ENCODE measurements at regions not wholly inside any gene's neighbourhood (a gene's known extent, or its start where the extent isn't known, plus 50 kb on each side); places are given as distances from the start of the nearest gene placed in this dataset.

DNA sequence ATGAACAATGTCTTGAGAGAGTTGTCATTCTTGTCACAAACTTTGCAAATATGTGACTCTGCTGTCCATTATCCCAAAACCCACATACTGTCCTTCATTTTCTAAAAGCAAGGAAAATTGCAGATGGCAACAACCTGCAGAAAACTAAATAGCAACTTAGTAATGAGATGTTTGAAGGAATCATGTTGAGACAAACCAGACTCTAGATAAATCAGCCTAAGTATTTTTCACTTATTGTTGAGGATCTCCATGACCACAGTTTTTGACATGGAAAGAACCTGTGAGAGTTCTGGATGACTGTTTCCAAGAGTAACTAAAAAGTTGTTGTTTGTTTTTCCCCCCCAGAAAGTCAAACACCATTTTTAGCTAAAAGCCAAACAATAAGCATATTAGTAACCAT is 535.2 kb upstream of the ZNF608 start:
- TF ChIP-seq, protein P1, sequence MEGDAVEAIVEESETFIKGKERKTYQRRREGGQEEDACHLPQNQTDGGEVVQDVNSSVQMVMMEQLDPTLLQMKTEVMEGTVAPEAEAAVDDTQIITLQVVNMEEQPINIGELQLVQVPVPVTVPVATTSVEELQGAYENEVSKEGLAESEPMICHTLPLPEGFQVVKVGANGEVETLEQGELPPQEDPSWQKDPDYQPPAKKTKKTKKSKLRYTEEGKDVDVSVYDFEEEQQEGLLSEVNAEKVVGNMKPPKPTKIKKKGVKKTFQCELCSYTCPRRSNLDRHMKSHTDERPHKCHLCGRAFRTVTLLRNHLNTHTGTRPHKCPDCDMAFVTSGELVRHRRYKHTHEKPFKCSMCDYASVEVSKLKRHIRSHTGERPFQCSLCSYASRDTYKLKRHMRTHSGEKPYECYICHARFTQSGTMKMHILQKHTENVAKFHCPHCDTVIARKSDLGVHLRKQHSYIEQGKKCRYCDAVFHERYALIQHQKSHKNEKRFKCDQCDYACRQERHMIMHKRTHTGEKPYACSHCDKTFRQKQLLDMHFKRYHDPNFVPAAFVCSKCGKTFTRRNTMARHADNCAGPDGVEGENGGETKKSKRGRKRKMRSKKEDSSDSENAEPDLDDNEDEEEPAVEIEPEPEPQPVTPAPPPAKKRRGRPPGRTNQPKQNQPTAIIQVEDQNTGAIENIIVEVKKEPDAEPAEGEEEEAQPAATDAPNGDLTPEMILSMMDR (IDR thresholded peaks at IDR 0.05; ENCODE audit: low read depth, low read length, missing control alignments), result no peak
- H3K4me3 ChIP-seq (ENCODE audit: low read depth, low read length), result no peak overlapping the region
- in situ Hi-C loops (cut with HindIII; ENCODE audit: low sequenced_read_pairs), result no loop called here
- no peak for DNase-seq (ENCODE audit: low read depth)

DNA sequence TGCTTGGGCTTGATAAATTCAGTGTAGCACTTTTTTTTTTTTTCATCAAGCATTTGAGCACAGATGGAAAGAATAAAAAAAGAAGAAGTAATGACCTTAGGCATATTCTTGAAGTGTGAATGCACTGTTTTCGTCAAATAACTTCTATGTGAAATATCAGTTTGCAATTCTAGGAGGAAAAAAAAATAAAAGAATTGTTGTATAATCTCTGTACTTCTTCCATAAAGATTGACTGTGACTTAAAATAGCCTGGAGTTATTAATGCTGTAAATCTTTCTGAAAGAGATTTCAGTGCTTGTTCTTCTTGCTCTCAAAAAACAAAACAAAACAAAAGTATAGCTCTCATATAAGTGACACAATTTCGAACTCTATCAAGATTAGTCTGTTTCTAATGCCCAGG is 536.9 kb upstream of the ZNF608 start:
- in situ Hi-C loops (cut with HindIII; ENCODE audit: low sequenced_read_pairs), result no loop called here
- H3K4me3 ChIP-seq (ENCODE audit: low read depth, low read length), result no peak overlapping the region
- no peak for DNase-seq (ENCODE audit: low read depth)
- TF ChIP-seq, protein P1 (IDR thresholded peaks at IDR 0.05; ENCODE audit: low read depth, low read length, missing control alignments), result no peak

DNA sequence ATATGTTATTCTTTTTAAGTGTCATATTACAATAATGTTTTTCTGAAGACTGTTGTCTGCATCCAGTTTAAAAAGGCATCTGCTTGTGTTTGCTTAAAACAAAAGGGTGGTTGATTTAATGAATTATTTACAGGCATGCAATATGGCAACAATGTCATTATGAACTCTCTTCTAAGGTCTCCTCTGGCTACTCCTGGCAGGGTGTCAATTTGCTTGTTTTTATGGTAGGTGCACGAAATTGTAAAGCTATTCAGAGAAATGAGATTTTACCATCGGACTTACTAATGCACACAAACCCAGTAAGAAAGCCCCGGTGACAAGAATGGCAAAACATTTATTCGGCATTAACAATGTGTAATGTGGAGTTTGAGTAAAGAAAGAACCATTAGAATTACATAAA is 539.8 kb upstream of the ZNF608 start:
- no peak overlapping the region for H3K4me3 ChIP-seq (ENCODE audit: low read depth, low read length)
- in situ Hi-C loops (cut with HindIII; ENCODE audit: low sequenced_read_pairs), result no loop called here
- TF ChIP-seq, protein P1 (IDR thresholded peaks at IDR 0.05; ENCODE audit: low read depth, low read length, missing control alignments), result no peak
- no peak for DNase-seq (ENCODE audit: low read depth)

DNA sequence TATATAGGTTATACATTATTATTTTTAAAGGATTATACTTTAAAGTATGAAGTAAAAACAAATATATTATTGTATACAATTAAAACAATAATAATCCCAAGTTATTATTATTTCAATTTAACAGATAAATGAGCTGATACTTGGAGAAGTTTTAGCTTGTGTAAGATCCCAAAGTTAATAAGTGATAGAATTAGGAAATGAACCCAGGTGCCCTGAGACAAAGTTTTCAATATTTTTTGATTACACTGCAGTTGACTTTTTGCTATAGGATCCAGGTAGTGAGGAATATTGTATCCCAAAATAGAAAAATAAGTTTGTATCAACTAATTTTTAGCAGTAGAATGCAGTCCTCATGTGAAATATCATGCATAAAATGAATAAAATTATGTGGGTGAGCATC is 543.2 kb upstream of the ZNF608 start:
- TF ChIP-seq, protein P1 (IDR thresholded peaks at IDR 0.05; ENCODE audit: low read depth, low read length, missing control alignments), result no peak
- no peak for DNase-seq (ENCODE audit: low read depth)
- in situ Hi-C loops (cut with HindIII; ENCODE audit: low sequenced_read_pairs), result no loop called here

DNA sequence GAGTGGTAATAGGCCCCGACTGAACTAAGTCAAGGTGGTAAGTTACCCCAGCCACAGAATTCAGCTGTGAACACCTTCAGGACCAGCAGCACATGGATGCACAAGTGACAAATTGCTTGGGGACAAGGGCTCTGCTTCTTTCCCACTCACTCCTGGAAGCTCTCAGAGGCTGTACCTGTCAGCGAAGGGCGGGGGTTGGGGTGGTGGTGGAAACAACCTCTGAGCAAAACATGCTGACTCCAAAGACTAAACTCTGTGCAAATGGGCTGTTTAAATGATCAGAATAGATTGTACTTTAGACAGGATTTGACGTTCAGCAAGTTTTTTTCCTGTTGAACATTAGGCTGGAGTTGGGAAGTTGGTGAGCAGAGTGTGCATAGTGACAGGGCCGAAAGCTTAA is 544.5 kb upstream of the ZNF608 start:
- TF ChIP-seq, protein P1 (IDR thresholded peaks at IDR 0.05; ENCODE audit: low read depth, low read length, missing control alignments), result no peak
- DNase-seq (ENCODE audit: low read depth), result no peak
- H3K4me3 ChIP-seq (ENCODE audit: low read depth, low read length), result no peak overlapping the region
- in situ Hi-C loops (cut with HindIII; ENCODE audit: low sequenced_read_pairs), result no loop called here

More for the DNA sequence above, 543.2 kb upstream of the ZNF608 start:
- no peak overlapping the region for H3K4me3 ChIP-seq (ENCODE audit: low read depth, low read length)

DNA sequence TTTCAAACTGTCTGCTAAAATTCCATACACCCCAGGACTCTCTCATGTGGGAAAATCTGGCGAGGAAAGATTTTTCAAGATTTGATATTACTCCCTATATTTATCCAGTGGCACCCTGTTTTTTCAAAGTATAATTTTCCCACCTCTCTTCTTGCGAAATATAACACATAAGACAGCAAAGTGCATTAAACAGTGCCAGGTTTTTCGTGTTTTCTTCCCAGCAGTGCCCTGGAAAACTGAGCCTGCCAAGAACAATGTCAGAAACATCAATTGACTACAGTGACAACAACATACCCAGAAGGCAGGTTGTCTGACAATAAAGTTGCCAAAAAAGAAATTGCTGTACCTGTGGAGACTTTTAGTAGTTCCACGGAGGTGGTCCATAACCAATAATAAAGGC is 545.0 kb upstream of the ZNF608 start:
- TF ChIP-seq, protein P1 (IDR thresholded peaks at IDR 0.05; ENCODE audit: low read depth, low read length, missing control alignments), result no peak
- DNase-seq (ENCODE audit: low read depth), result no peak
- H3K4me3 ChIP-seq (ENCODE audit: low read depth, low read length), result no peak overlapping the region
- in situ Hi-C loops (cut with HindIII; ENCODE audit: low sequenced_read_pairs), result no loop called here

DNA sequence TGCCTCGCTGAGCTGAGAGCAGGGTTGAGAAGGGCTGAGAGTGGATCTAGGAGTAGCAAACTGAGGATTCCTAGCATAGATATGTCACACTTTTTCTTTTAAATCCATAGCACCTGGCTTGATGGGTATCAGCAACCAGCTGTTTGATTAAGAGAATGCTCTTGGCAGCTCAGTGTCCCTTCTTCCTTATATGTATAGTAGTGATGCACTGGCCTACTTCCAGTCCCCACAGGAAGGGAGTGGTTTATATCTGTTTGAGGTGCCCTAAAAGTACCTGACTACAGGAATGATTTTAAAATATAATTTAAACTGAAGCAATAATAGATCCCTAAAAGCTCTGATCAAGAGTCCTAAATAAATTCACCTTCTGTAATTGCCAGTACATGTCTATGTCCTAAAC is 546.8 kb upstream of the ZNF608 start:
- no peak for DNase-seq (ENCODE audit: low read depth)
- in situ Hi-C loops (cut with HindIII; ENCODE audit: low sequenced_read_pairs), result no loop called here
- no peak overlapping the region for H3K4me3 ChIP-seq (ENCODE audit: low read depth, low read length)

More for the DNA sequence above, 546.8 kb upstream of the ZNF608 start:
- TF ChIP-seq, protein P1 (IDR thresholded peaks at IDR 0.05; ENCODE audit: low read depth, low read length, missing control alignments), result no peak
